DMS53 (cell line): ENCODE measurements at regions not wholly inside any gene's neighbourhood (a gene's known extent, or its start where the extent isn't known, plus 50 kb on each side); places are given as distances from the start of the nearest gene placed in this dataset.

ENCODE experiments used
- DNase-seq: peaks from one replicate; lab custom pipeline; 2025; lab: John Stamatoyannopoulos, UW

DNA sequence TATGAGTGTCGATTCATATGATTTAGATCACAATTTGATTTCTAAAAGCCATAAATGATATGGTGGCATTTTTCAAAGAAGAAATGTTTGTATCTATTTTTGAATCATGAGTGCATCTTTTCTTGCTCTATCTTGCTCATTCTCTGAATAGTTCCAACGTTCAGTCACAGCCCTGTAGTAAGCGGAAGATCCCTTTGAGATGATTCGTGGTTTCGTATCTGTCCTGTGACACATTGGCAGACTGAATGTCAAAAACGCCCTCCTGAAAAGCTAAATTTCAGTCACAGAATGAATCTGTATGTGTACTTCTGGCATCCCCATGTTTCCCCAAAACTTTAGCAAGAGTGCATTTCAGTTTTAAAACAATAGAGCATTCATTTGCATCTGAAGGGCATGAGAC is 1066.9 kb upstream of the TENM3 start:
- no peak for DNase-seq

- no peak for DNase-seq
Measured at GRCh38 chr4:181181331-181181730, 1061.9 kb upstream of the TENM3 start.

- DNase-seq, result no peak
Measured at GRCh38 chr4:181189751-181190150, 1053.5 kb upstream of the TENM3 start.

- no peak for DNase-seq
Measured at GRCh38 chr4:181193131-181193930, 1049.9 kb upstream of the TENM3 start.

GRCh38 chr4:181194096-181194495 is 1049.1 kb upstream of the TENM3 start:
- DNase-seq, result no peak

DNA sequence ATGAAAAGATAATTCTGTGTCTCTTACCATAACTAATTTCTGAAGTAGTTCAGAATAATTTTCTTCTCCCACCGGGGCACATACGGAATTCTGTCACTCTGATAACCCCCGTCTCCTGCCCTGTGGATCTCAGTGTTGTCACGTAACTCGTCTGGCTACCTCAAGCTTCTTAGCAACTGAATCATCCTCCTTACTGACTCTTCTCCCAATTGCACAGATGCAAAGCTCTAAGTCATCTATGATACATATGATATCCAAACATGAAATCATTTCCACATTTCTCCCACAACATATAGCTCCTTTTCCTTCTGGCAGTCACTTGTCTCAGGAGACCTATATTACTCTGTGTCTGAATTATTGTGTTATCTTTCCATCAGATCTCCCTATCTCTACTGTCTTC is 1043.1 kb upstream of the TENM3 start:
- no peak for DNase-seq

GRCh38 chr4:181202240-181202639 is 1041.0 kb upstream of the TENM3 start:
- DNase-seq, result no peak

DNA sequence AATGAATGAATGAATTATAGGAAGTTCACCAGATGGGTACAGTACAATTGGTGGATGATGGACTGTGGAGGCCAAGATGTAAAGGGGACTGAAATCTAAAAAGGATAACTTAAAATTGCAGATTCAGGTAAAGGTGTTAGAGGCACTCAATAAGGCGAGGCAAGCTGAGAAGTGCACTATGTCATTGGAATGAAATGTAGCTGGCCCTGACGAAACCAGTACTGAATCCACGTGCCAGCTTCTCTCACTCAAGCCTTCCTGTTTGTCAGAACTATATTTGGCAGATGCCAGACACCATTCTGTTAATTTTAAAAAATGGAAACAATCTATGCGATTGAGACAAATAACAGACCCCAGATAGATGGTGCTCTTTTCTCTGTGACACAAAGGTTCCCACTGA is 1039.1 kb upstream of the TENM3 start:
- no peak for DNase-seq

GRCh38 chr4:181213551-181213950 is 1029.7 kb upstream of the TENM3 start:
- DNase-seq, result no peak

DNA sequence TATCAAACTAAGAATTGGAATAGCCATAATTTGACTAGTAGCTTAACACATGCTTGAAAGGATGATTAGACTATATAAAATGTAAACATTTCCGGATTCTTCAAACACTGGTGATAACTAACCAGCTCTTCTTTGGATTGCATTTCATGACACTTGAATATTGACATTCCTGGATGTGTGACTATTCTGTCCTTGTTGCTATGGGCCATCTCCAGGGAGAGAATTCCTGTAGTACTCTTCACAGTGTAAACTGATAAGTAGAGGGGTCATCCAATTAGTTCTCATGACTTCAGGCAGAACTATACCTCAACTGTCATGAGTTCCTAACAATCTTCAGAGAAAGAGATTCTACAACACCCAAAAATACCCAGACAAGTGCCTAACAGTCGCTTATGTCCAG is 1026.7 kb upstream of the TENM3 start:
- DNase-seq, result no peak

- DNase-seq, result no peak
Measured at GRCh38 chr4:181219783-181220416, 1023.3 kb upstream of the TENM3 start.

- DNase-seq, result no peak
Measured at GRCh38 chr4:181224852-181225251, 1018.4 kb upstream of the TENM3 start.

- no peak for DNase-seq
Measured at GRCh38 chr4:181225616-181226261, 1017.5 kb upstream of the TENM3 start.

GRCh38 chr4:181234951-181235680 is 1008.1 kb upstream of the TENM3 start:
- no peak for DNase-seq

DNA sequence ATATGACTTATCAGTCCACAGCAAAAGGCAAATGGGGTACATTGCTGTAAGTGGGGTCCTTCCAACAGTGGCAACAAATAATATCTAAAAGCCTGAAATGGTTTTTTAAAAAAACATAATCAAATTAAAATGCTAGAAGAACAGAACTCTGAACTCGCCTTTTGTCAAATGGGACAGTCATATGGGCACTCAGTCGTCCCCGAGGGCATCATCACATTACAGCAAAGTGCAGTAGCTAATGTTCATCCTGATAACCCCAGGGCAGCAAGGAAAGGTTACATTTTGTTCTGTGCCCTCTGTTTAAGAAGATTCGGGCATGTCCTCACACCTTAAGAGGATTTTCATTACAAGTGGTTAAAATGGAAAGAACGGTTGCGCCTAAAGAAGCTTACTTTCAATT is 997.9 kb upstream of the TENM3 start:
- no peak for DNase-seq

- DNase-seq, result no peak
Measured at GRCh38 chr4:181249031-181249430, 994.2 kb upstream of the TENM3 start.

DNA sequence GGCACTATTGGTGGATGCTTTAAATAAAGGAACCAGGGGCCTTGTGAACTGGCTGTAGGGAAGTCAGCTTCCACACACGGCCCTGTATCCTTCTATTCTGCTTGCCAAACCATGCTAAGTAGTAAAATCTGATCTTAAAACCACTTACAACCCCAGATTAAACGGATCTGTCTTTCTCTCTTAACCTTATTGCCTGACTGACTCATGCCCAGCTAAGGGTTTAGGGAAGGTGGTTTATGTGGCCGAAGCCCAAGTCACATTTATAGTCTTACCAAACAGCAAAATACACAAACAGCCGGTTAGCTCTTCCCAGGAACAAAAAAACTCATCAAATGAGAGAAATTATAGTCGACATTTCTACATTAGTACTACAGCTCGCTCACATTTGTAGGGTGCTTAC is 988.4 kb upstream of the TENM3 start:
- DNase-seq, result no peak

GRCh38 chr4:181258569-181258968 is 984.6 kb upstream of the TENM3 start:
- DNase-seq, result no peak

DNA sequence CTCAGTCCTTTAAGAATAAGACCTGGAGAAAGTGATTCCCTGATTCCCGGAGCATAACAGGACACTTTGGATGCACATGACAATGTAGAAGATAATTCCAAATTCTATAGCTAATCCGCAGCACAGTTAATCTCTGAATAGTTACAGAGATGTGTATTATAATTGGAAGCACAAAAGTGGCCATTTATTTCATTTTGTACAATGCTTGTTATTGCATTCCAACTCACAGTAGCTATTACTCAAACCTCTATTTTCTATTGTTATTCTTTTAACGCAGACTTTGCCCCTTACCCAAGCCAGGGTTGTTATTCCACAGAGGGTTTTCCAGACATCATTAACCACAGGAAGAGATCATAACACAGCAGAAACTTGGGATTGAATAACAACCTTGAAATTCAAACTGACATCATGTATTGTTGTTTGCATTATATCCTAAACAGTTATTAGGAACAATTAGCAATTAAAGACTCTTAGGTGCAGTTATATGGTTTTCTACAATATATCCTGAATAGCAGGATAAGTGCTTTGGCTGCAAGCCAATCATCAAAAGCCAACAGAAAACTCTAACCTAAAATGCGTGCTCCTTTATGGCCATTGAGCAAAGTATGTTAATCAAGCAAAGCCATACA is 984.0 kb upstream of the TENM3 start:
- DNase-seq, result no peak

DNA sequence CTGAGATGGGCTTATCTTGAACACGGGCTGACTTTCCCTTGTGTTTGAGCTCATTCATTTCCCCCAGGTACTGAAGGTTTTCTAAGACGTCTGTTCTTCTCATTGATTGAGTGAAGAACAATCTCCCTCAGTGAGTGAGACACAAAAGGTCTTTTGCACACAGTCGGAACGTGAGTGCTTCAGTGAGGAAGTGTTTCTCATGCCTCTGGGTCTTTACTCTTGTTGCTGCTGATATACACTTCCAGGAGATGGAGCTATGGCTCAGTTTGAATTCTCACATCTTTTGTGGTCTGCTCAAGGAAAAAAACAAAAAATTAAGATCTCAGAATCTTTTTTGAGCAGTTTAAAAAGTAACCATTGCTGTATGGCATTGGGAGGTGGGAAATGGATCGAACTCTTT is 981.9 kb upstream of the TENM3 start:
- peak; percentile 26 for DNase-seq

- DNase-seq, result peak; percentile 22
Measured at GRCh38 chr4:181264893-181265292, 978.3 kb upstream of the TENM3 start.

- no peak for DNase-seq
Measured at GRCh38 chr4:181265370-181265769, 977.8 kb upstream of the TENM3 start.
